ENCODE measurements at regions not wholly inside any gene's neighbourhood (a gene's known extent, or its start where the extent isn't known, plus 50 kb on each side); places are given as distances from the start of the nearest gene placed in this dataset.
"Not testable (repeated sequence)": the region's sequence is repeated elsewhere in the genome, so short reads cannot be mapped to it uniquely, and the experiment has no call there.

DNA sequence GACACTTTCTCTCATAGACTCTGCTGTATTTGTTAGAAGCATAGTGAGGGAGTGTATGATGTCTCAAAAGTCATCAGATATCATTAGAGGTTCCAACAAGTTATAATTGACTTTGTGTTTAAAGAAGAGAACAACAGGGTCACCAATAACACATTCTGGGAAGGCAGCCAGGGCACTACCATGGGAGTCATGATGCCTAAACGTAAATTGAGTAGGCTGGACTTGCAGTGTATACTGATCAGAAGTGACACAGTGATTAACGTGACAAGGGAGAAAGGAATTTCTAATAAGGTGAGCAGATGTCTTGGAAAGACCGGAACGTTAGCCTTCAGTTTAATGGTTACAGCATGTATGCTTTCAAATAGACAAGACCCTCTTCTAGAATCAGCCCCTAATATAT is 973.2 kb downstream of the NCAM2 start:
- no peak for TF ChIP-seq CTCF (IDR thresholded peaks at IDR 0.05)
- DNase-seq (ENCODE audit: low spot score) = no peak
- no peak for ATAC-seq (ENCODE audit: low FRiP score)

- ATAC-seq (ENCODE audit: low FRiP score) = no peak
- no peak for TF ChIP-seq CTCF (IDR thresholded peaks at IDR 0.05)
- no peak for DNase-seq (ENCODE audit: low spot score)
These were observed 975.6 kb downstream of the NCAM2 start for GRCh38 chr21:21973806-21974205.

DNA sequence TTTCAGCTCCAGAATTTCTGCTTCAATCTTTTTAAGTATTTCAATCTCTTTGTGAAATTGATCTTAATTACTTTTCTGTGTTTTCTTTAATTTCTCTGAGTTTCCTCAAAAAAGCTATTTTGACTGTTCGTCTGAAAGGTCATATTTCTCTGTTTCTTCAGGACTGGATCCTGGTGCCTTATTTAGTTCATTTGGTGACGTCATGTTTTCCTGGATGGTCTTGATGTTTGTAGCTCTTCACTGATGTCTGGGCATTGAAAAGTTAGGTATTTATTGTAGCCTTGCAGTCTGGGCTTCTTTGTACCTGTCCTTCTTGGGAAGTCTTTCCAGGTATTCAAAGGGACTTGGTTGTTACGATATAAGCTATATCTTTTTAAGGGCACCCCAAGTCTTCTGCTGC is 998.7 kb downstream of the NCAM2 start:
- no peak for ATAC-seq (ENCODE audit: low FRiP score)
- no peak for DNase-seq (ENCODE audit: low spot score)
- TF ChIP-seq CTCF (IDR thresholded peaks at IDR 0.05) = no peak

- DNase-seq (ENCODE audit: low spot score) (no peak), ATAC-seq (ENCODE audit: low FRiP score) (no peak)
- TF ChIP-seq CTCF (IDR thresholded peaks at IDR 0.05) = no peak
These were observed 999.5 kb downstream of the NCAM2 start for GRCh38 chr21:21997390-21998333.

GRCh38 chr21:22019766-22020165 is 1021.6 kb downstream of the NCAM2 start:
- DNase-seq (ENCODE audit: low spot score) = no peak
- ATAC-seq (ENCODE audit: low FRiP score) = no peak
- no peak for TF ChIP-seq CTCF (IDR thresholded peaks at IDR 0.05)

GRCh38 chr21:22020221-22020620 is 1022.0 kb downstream of the NCAM2 start:
- ATAC-seq (ENCODE audit: low FRiP score) = no peak
- TF ChIP-seq CTCF (IDR thresholded peaks at IDR 0.05) = no peak
- DNase-seq (ENCODE audit: low spot score) = no peak

- not testable (repeated sequence) for ATAC-seq (ENCODE audit: low FRiP score); DNase-seq (ENCODE audit: low spot score)
These were observed 1025.7 kb downstream of the NCAM2 start for GRCh38 chr21:22023896-22024295.
